ENCODE measurements at regions not wholly inside any gene's neighbourhood (a gene's known extent, or its start where the extent isn't known, plus 50 kb on each side); places are given as distances from the start of the nearest gene placed in this dataset.
"Not testable (repeated sequence)": the region's sequence is repeated elsewhere in the genome, so short reads cannot be mapped to it uniquely, and the experiment has no call there.

GRCh38 chr16:29213251-29213650 is 193.3 kb downstream of the NPIPB11 start:
- TF ChIP-seq CTCF, POLR2AphosphoS5, POLR2A (IDR thresholded peaks at IDR 0.05): not testable (repeated sequence)
